IMR-90 (cell line): ENCODE measurements at regions not wholly inside any gene's neighbourhood (a gene's known extent, or its start where the extent isn't known, plus 50 kb on each side); places are given as distances from the start of the nearest gene placed in this dataset.

Experiments used
- ATAC-seq: fragments of 200-7000 bp; cut with Tn5 transposase; 2 replicates; pipeline ENCODE4 v1.9.1; 2020; ENCODE audit warnings: low read depth, mild to moderate bottlenecking, moderate library complexity
- BruUV-seq: library from RNA; stranded (reverse); fragments of 400-500 nt; replicated peaks from 2 replicates; lab custom pipeline; 2021; lab: Mats Ljungman, UMichigan
- CTCF ChIA-PET: fragments of 300-600 bp; formaldehyde crosslinking; extraction: SDS; loops from one replicate; lab custom pipeline; 2021; ENCODE audit warnings: antibody characterized with exemption; lab: Yijun Ruan, JAX
- POLR2A ChIA-PET: fragments of 300-600 bp; sonication (Branson Sonifier 250); formaldehyde crosslinking; loops from one replicate; lab custom pipeline; 2022; ENCODE audit warnings: antibody characterized with exemption; ENCODE audit not compliant: unreplicated experiment; lab: Charles Lee
- DNase-seq: peaks from one replicate; pipeline ENCODE4 v3.0.0; 2013
- H2AFZ ChIP-seq: replicated peaks from 2 replicates; pipeline ENCODE3; 2013; ENCODE audit warnings: low read length, mild to moderate bottlenecking; ENCODE audit not compliant: poor library complexity
- H2AK5ac ChIP-seq: 2 replicates; pipeline ENCODE4 v1.6.1; 2013; ENCODE audit warnings: low read depth, low read length, inconsistent platforms
- H2AK9ac ChIP-seq: replicated peaks from 2 replicates; pipeline ENCODE3; 2013; ENCODE audit warnings: mild to moderate bottlenecking, low read depth, low read length, moderate library complexity; ENCODE audit not compliant: poor library complexity
- H2BK120ac ChIP-seq: 2 replicates; pipeline ENCODE4 v1.6.1; 2013; ENCODE audit warnings: low read depth, low read length, inconsistent platforms
- H2BK15ac ChIP-seq: 3 replicates; pipeline ENCODE4 v1.6.1; 2013; ENCODE audit warnings: low read depth, low read length, inconsistent platforms
- H2BK20ac ChIP-seq: 2 replicates; pipeline ENCODE4 v1.6.1; 2013; ENCODE audit warnings: low read depth, mild to moderate bottlenecking, inconsistent platforms, low read length, moderate library complexity
- H2BK5ac ChIP-seq: 2 replicates; pipeline ENCODE4 v1.6.1; 2013; ENCODE audit warnings: mild to moderate bottlenecking, low read depth, low read length, inconsistent platforms; ENCODE audit not compliant: poor library complexity, severe bottlenecking
- H3K14ac ChIP-seq: replicated peaks from 2 replicates; pipeline ENCODE4 v1.6.1; 2013; ENCODE audit warnings: low read depth, low read length, inconsistent platforms
- H3K18ac ChIP-seq: 2 replicates; pipeline ENCODE4 v1.6.1; 2013; ENCODE audit warnings: low read depth, low read length, control low read depth
- H3K23ac ChIP-seq: 2 replicates; pipeline ENCODE4 v1.6.1; 2013; ENCODE audit warnings: low read depth, low read length, inconsistent platforms
- H3K27ac ChIP-seq: 2 replicates; pipeline ENCODE4 v1.5.1; 2013; ENCODE audit warnings: mild to moderate bottlenecking, control low read depth, low read length; ENCODE audit not compliant: insufficient read depth
- H3K27me3 ChIP-seq: 2 replicates; pipeline ENCODE4 v1.6.1; 2013; ENCODE audit warnings: low read length; ENCODE audit not compliant: control insufficient read depth, insufficient read depth
- H3K36me3 ChIP-seq: 2 replicates; pipeline ENCODE4 v1.6.1; 2013; ENCODE audit warnings: low read length, mixed read lengths; ENCODE audit not compliant: control insufficient read depth, insufficient read depth
- H3K4ac ChIP-seq: 2 replicates; pipeline ENCODE4 v1.6.1; 2013; ENCODE audit warnings: low read depth, low read length, inconsistent platforms
- H3K4me1 ChIP-seq: 2 replicates; pipeline ENCODE4 v1.6.1; 2013; ENCODE audit warnings: low read length, mixed read lengths; ENCODE audit not compliant: control insufficient read depth, insufficient read depth
- H3K4me2 ChIP-seq: 2 replicates; pipeline ENCODE4 v1.6.1; 2013; ENCODE audit warnings: low read depth, mild to moderate bottlenecking, control low read depth, low read length, moderate library complexity
- H3K4me3 ChIP-seq: 2 replicates; pipeline ENCODE4 v1.5.1; 2013; ENCODE audit warnings: low read depth, mild to moderate bottlenecking, control low read depth, low read length, moderate library complexity; ENCODE audit not compliant: insufficient read depth
- H3K56ac ChIP-seq: 2 replicates; pipeline ENCODE4 v1.6.1; 2013; ENCODE audit warnings: low read length, inconsistent platforms; ENCODE audit not compliant: insufficient read depth; ENCODE audit errors: extremely low read depth
- H3K79me1 ChIP-seq, 2 experiments: 2 replicates each; pipeline ENCODE4 v1.6.1; 2013; ENCODE audit warnings: low read length in 2 of 2, inconsistent platforms in 1 of 2, low read depth in 1 of 2
- H3K9ac ChIP-seq: 2 replicates; pipeline ENCODE4 v1.6.1; 2013; ENCODE audit warnings: low read depth, low read length, control low read depth
- H3K9me1 ChIP-seq: 2 replicates; pipeline ENCODE4 v1.6.1; 2013; ENCODE audit warnings: low read length, inconsistent platforms; ENCODE audit not compliant: insufficient read depth
- H3K9me3 ChIP-seq: 2 replicates; pipeline ENCODE4 v1.6.1; 2013; ENCODE audit warnings: low read length; ENCODE audit not compliant: control insufficient read depth, insufficient read depth
- H4K20me1 ChIP-seq: 2 replicates; pipeline ENCODE4 v1.6.1; 2013; ENCODE audit warnings: low read length, inconsistent platforms; ENCODE audit not compliant: insufficient read depth
- H4K5ac ChIP-seq: 2 replicates; pipeline ENCODE4 v1.6.1; 2013; ENCODE audit warnings: mild to moderate bottlenecking, low read depth, low read length, control low read depth
- H4K8ac ChIP-seq, 2 experiments: 2 replicates each; pipeline ENCODE4 v1.6.1; 2013; ENCODE audit warnings: low read depth in 2 of 2, low read length in 2 of 2, control low read depth in 1 of 2, inconsistent platforms in 1 of 2
- H4K91ac ChIP-seq: 2 replicates; pipeline ENCODE4 v1.6.1; 2013; ENCODE audit warnings: low read depth, low read length, inconsistent platforms; ENCODE audit not compliant: insufficient read depth
- CEBPB ChIP-seq: IDR thresholded peaks from 2 replicates; pipeline ENCODE4 v1.6.1; 2012; ENCODE audit warnings: low read depth, low read length, improper control_type of control experiment
- POLR2A ChIP-seq: IDR thresholded peaks from 2 replicates; pipeline ENCODE4 v1.6.1; 2012; ENCODE audit warnings: mild to moderate bottlenecking, low read depth, low read length
- RCOR1 ChIP-seq: IDR thresholded peaks from 2 replicates; pipeline ENCODE4 v1.6.1; 2012; ENCODE audit warnings: mild to moderate bottlenecking, low read length, improper control_type of control experiment; ENCODE audit not compliant: insufficient replicate concordance
- WGBS, 2 experiments: methylation state at CpG; one replicate each; pipeline versions ENCODE4 v1.1.5 to v1.1.7; 2013; ENCODE audit warnings: missing lambda C conversion rate in 2 of 2; ENCODE audit not compliant: insufficient read length in 1 of 2; ENCODE audit errors: extremely low coverage in 2 of 2; 5-methylcytosine and 5-hydroxymethylcytosine counted together
- dilution Hi-C: fragments of 300-500 bp; cut with HindIII; formaldehyde crosslinking; loops from one replicate; pipeline ENCODE4 v1.14.3; 2018; ENCODE audit warnings: low sequenced_read_pairs; ENCODE audit not compliant: unreplicated experiment
- in situ Hi-C: fragments of 300-500 bp; cut with MboI; formaldehyde crosslinking; loops from 3 replicates; pipeline ENCODE4 v1.14.3; 2019; ENCODE audit warnings: low sequenced_read_pairs, inconsistent platforms, mixed read lengths
- intact Hi-C: fragments of 100-400 bp; cut with micrococcal nuclease; formaldehyde crosslinking; loops from 2 replicates; pipeline ENCODE4 v1.10.0; 2022

DNA sequence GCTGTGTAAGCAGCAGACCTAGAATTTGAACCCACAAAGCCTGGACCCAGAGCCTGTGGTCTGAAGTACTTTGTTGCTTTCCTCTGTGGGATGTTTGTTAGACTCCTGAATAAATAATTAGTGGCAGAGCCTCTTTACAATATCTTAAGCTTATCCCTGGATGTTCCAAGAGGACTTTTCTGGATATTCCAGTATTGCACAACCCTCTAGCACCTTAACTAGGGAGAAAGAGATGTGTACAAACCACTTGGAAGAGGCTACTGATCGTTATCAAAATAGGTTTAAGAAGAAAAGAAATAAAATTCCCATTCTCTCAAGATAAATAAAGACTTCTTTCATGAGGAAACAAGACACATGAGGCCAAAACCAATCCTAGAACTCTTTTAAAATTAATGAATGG, 632.4 kb downstream of the CDH11 start:
- Histone ChIP-seq H4K20me1 (no peaks in the 10 kb centered on the region), H3K18ac (no peak overlapping the region), H3K4me3 (no peak overlapping the region), H2AK5ac (no peak overlapping the region), H3K56ac (no peak overlapping the region), H2BK120ac (no peak overlapping the region), H3K27me3 (no peaks in the 10 kb centered on the region), H3K4me1 (no peaks in the 10 kb centered on the region), H3K9me1 (no peaks in the 10 kb centered on the region), H2BK20ac (no peak overlapping the region), H3K27ac (no peak overlapping the region), H3K4ac (no peak overlapping the region), H3K4me2 (no peak overlapping the region), H3K36me3 (no peaks in the 10 kb centered on the region), H4K5ac (no peak overlapping the region), H3K9me3 (no peaks in the 10 kb centered on the region), H2AFZ (no peak overlapping the region), H2AK9ac (no peak overlapping the region), H2BK15ac (no peak overlapping the region), H4K8ac (no peak overlapping the region), H3K79me1 (no peaks in the 10 kb centered on the region), H4K91ac (no peak overlapping the region), H2BK5ac (no peak overlapping the region), H3K23ac (no peak overlapping the region), H3K9ac (no peak overlapping the region), H3K14ac (no peak overlapping the region)
- dilution Hi-C loops: no loop called here
- CTCF ChIA-PET: no interaction called here
- POLR2A ChIA-PET: no interaction called here
- no peak for ATAC-seq
- WGBS, 2 experiments: no CpG with 5 or more reads among the region's 1 CpG
- in situ Hi-C loops: no loop called here
- DNase-seq: peak; percentile 7
- peak; percentile 69 for TF ChIP-seq CEBPB
- no peak for TF ChIP-seq RCOR1
- TF ChIP-seq POLR2A: no peak
- intact Hi-C loops: no loop called here
- BruUV-seq: no TSS peak
